Endothelial cell of umbilical vein (primary cell): ENCODE measurements at regions not wholly inside any gene's neighbourhood (a gene's known extent, or its start where the extent isn't known, plus 50 kb on each side); places are given as distances from the start of the nearest gene placed in this dataset.

ENCODE experiments used
- BruUV-seq: library from RNA; stranded (reverse); fragments of 400-500 nt; replicated peaks from 2 replicates; lab custom pipeline; 2021; lab: Mats Ljungman, UMichigan
- CTCF ChIA-PET: fragments of 300-600, 350-600 bp; sonication (Branson Sonifier 250); formaldehyde crosslinking; loops from one replicate; lab custom pipeline; 2021; ENCODE audit warnings: antibody characterized with exemption, inconsistent platforms; lab: Charles Lee
- POLR2A ChIA-PET: fragments of 300-600, 350-600 bp; sonication (Branson Sonifier 250); formaldehyde crosslinking; loops from one replicate; lab custom pipeline; 2021; ENCODE audit warnings: antibody characterized with exemption, inconsistent platforms; lab: Charles Lee
- DNase-seq: peaks from one replicate; pipeline ENCODE4 v3.0.0-alpha.2; 2011; ENCODE audit warnings: low read depth, low spot score
- FAIRE-seq: peaks from 2 replicates; lab custom pipeline; 2011; peaks lifted over from hg19 to GRCh38; lab: Jason Lieb, UNC
- H2AFZ ChIP-seq: 2 replicates; pipeline ENCODE4 v1.6.0; 2012; ENCODE audit warnings: low read depth, low read length, control low read depth, inconsistent platforms
- H3K27ac ChIP-seq: 2 replicates; pipeline ENCODE4 v1.5.1; 2011; ENCODE audit warnings: low read depth, mild to moderate bottlenecking, control low read depth, low read length, moderate library complexity; ENCODE audit not compliant: insufficient read depth
- H3K27me3 ChIP-seq, 2 experiments: 2 replicates each; pipeline versions ENCODE4 v1.6.0 to v1.6.1; 2011; ENCODE audit warnings: low read length in 2 of 2, mixed read lengths in 1 of 2; ENCODE audit not compliant: control insufficient read depth in 2 of 2, insufficient read depth in 2 of 2
- H3K36me3 ChIP-seq, 2 experiments: 2 replicates in 1 of 2; 3 replicates in 1 of 2; pipeline ENCODE4 v1.5.1; 2011; ENCODE audit warnings: low read length in 2 of 2, mild to moderate bottlenecking in 1 of 2, moderate library complexity in 1 of 2; ENCODE audit not compliant: control insufficient read depth in 2 of 2, insufficient read depth in 2 of 2; ENCODE audit errors: extremely low read depth in 1 of 2
- H3K4me1 ChIP-seq: 3 replicates; pipeline ENCODE4 v1.5.1; 2011; ENCODE audit warnings: mild to moderate bottlenecking, low read length; ENCODE audit not compliant: control insufficient read depth, insufficient read depth; ENCODE audit errors: extremely low read depth
- H3K4me2 ChIP-seq: 2 replicates; pipeline ENCODE4 v1.6.1; 2011; ENCODE audit warnings: low read length, control low read depth, mixed read lengths; ENCODE audit not compliant: insufficient read depth
- H3K4me3 ChIP-seq, 3 experiments: fragments of 200-600 bp in 1 of 3; sonication (generic), shearing (Covaris generic) in 1 of 3; replicated peaks in 1 of 3; 2 replicates each; pipeline ENCODE4 v1.5.1; 2011 to 2016; ENCODE audit warnings: control low read depth in 3 of 3, low read length in 3 of 3, mild to moderate bottlenecking in 2 of 3, inconsistent platforms in 1 of 3, low read depth in 1 of 3, moderate library complexity in 1 of 3; ENCODE audit not compliant: insufficient read depth in 1 of 3
- H3K79me2 ChIP-seq: 2 replicates; pipeline ENCODE4 v1.6.0; 2012; ENCODE audit warnings: low read length, inconsistent platforms; ENCODE audit not compliant: control insufficient read depth, insufficient read depth
- H3K9ac ChIP-seq: replicated peaks from 2 replicates; pipeline ENCODE3; 2011; ENCODE audit warnings: low read length, control low read depth; ENCODE audit not compliant: insufficient read depth; ENCODE audit errors: extremely low read depth
- H3K9me1 ChIP-seq: replicated peaks from 3 replicates; pipeline ENCODE4 v1.6.0; 2011; ENCODE audit warnings: mild to moderate bottlenecking, low read length; ENCODE audit not compliant: control insufficient read depth, insufficient read depth; ENCODE audit errors: extremely low read depth
- H3K9me3 ChIP-seq: replicated peaks from 2 replicates; pipeline ENCODE4 v1.5.1; 2012; ENCODE audit warnings: low read length, inconsistent platforms; ENCODE audit not compliant: control insufficient read depth, insufficient read depth
- H4K20me1 ChIP-seq: replicated peaks from 2 replicates; pipeline ENCODE3; 2011; ENCODE audit warnings: mild to moderate bottlenecking, low read length; ENCODE audit not compliant: control insufficient read depth, insufficient read depth; ENCODE audit errors: extremely low read depth
- EZH2 ChIP-seq: IDR thresholded peaks from 2 replicates; pipeline ENCODE4 v1.6.1; 2012; ENCODE audit warnings: borderline replicate concordance, low read depth, mild to moderate bottlenecking, moderate library complexity, low read length, inconsistent platforms; ENCODE audit not compliant: severe bottlenecking
- FOS ChIP-seq: IDR thresholded peaks from 2 replicates; pipeline ENCODE4 v1.6.1; 2011; ENCODE audit warnings: mild to moderate bottlenecking, low read length, moderate library complexity, borderline replicate concordance; ENCODE audit not compliant: insufficient read depth
- GATA2 ChIP-seq: IDR thresholded peaks from 2 replicates; pipeline ENCODE4 v1.7.0; 2011; ENCODE audit warnings: low read depth, mild to moderate bottlenecking, moderate library complexity, mixed read lengths, low read length; ENCODE audit not compliant: insufficient read length, insufficient read depth
- JUN ChIP-seq: IDR thresholded peaks from 2 replicates; pipeline ENCODE4 v1.6.1; 2011; ENCODE audit warnings: borderline replicate concordance, low read depth; ENCODE audit not compliant: insufficient read length, insufficient read depth
- MAX ChIP-seq: IDR thresholded peaks from 2 replicates; pipeline ENCODE4 v1.6.1; 2011; ENCODE audit not compliant: insufficient read depth, insufficient read length
- POLR2A ChIP-seq: IDR thresholded peaks from 2 replicates; pipeline ENCODE4 v1.6.1; 2012; ENCODE audit warnings: low read depth, mild to moderate bottlenecking, control low read depth, low read length
- POLR2AphosphoS5 ChIP-seq: IDR thresholded peaks from 2 replicates; pipeline ENCODE4 v1.6.1; 2012; ENCODE audit warnings: low read depth, mild to moderate bottlenecking, control low read depth, low read length, moderate library complexity; ENCODE audit not compliant: insufficient read depth
- dilution Hi-C: fragments of 300-500 bp; cut with MboI; formaldehyde crosslinking; loops from one replicate; pipeline ENCODE4 v1.15.0; 2019; ENCODE audit warnings: low sequenced_read_pairs; ENCODE audit not compliant: extremely low pct_ligation_motif_present
- intact Hi-C: fragments of 100-400 bp; cut with micrococcal nuclease; formaldehyde crosslinking; loops from one replicate; pipeline ENCODE4 v1.10.0; 2022
- TF ChIP-seq, protein P1 (sequence below), 2 donors: IDR thresholded peaks; 1 replicate in 1 of 2; 2 replicates in 1 of 2; pipeline ENCODE4 v1.5.1; 2011; ENCODE audit warnings: low read length in 2 of 2, mild to moderate bottlenecking in 2 of 2, moderate library complexity in 2 of 2, control low read depth in 1 of 2, inconsistent platforms in 1 of 2, low read depth in 1 of 2; ENCODE audit not compliant: insufficient read depth in 1 of 2; ENCODE audit errors: extremely low read depth in 1 of 2

DNA sequence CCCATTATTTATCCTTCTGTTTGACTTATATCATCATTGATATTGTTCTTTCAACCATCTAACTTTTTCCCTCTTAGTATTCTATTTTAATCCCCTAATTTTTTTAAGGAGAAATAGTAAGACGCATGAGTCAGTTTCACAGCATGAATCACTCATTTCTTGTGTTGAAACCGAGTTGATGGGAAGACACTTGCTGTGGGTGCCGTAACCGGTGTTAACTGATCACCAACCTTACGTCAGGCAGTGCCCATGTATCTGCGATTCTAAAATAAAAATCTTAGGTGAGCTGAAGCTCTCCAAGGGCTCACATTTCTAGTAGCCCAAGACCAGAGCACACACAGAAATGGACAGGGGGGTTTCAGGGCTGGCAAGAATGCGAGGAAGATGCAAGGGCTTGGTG lies 348.1 kb downstream of the GALR1 start:
- Histone ChIP-seq H3K4me2 (no peak overlapping the region), H3K9me3 (peaks cover 7% of the 10 kb centered on the region), H3K36me3 (no peaks in the 10 kb centered on the region), H3K9me1 (no peaks in the 10 kb centered on the region), H3K27ac (no peak overlapping the region), H4K20me1 (no peaks in the 10 kb centered on the region), H3K79me2 (no peaks in the 10 kb centered on the region), H3K27me3 (no peaks in the 10 kb centered on the region), H3K4me1 (no peaks in the 10 kb centered on the region), H3K9ac (no peak overlapping the region), H3K4me3 (no peak overlapping the region), H2AFZ (no peak overlapping the region)
- intact Hi-C loops (no loop called here), dilution Hi-C loops (no loop called here)
- DNase-seq (no peak), FAIRE-seq (no peak)
- BruUV-seq: no TSS peak
- ChIA-PET CTCF (no interaction called here), POLR2A (no interaction called here)
- TF ChIP-seq, protein P1, sequence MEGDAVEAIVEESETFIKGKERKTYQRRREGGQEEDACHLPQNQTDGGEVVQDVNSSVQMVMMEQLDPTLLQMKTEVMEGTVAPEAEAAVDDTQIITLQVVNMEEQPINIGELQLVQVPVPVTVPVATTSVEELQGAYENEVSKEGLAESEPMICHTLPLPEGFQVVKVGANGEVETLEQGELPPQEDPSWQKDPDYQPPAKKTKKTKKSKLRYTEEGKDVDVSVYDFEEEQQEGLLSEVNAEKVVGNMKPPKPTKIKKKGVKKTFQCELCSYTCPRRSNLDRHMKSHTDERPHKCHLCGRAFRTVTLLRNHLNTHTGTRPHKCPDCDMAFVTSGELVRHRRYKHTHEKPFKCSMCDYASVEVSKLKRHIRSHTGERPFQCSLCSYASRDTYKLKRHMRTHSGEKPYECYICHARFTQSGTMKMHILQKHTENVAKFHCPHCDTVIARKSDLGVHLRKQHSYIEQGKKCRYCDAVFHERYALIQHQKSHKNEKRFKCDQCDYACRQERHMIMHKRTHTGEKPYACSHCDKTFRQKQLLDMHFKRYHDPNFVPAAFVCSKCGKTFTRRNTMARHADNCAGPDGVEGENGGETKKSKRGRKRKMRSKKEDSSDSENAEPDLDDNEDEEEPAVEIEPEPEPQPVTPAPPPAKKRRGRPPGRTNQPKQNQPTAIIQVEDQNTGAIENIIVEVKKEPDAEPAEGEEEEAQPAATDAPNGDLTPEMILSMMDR (IDR thresholded peaks at IDR 0.05; ENCODE audit: extremely low read depth in 1 of 2, insufficient read depth in 1 of 2, low read depth in 1 of 2, low read length in 2 of 2): no peak
- TF ChIP-seq EZH2 (no peak), FOS (no peak), POLR2AphosphoS5 (no peak), MAX (no peak), POLR2A (no peak), JUN (no peak), GATA2 (no peak)
